ENCODE measurements at regions not wholly inside any gene's neighbourhood (a gene's known extent, or its start where the extent isn't known, plus 50 kb on each side); places are given as distances from the start of the nearest gene placed in this dataset.
A peak's percentile ranks its signal among the peaks of the same experiment; 100 is the strongest.
"Not testable (repeated sequence)": the region's sequence is repeated elsewhere in the genome, so short reads cannot be mapped to it uniquely, and the experiment has no call there.

DNA sequence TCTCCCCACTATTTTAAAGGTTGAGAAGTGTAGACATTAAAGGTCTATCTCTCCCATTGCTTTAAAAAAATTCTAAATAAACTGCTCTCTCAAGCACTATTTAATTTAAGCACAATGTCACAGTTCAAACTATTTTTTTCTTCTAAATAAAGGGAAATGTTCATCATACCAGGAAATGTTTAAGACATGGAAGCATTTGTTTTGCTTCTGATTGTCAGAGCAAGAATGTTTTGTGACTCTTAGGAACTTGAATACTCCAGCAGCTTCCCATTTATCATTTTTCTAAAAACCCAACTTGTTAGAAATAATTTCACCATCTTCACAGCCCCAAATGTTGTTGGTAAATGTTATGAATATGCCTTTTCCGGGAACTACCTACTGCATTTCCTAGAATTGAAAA lies 121.8 kb upstream of the NTF3 start:
- Histone ChIP-seq H3K27ac (ENCODE audit: low read depth in 1 of 3, low read length in 2 of 3) (no peak overlapping the region), H3K27me3 (ENCODE audit: control insufficient read depth in 3 of 3, insufficient read depth in 3 of 3, low read length in 3 of 3) (no peaks in the 10 kb centered on the region), H3K4me3 (ENCODE audit: low read depth in 1 of 3, low read length in 3 of 3) (no peak overlapping the region), H3K4me1 (ENCODE audit: control insufficient read depth in 3 of 3, insufficient read depth in 2 of 3, low read depth in 1 of 3, low read length in 2 of 3) (peaks cover 0 to 13% (median 0%) of the 10 kb centered on the region in 3 donors), H3K9me3 (ENCODE audit: control insufficient read depth in 2 of 2, insufficient read depth in 1 of 2, low read depth in 1 of 2, low read length in 1 of 2) (peaks cover 0 to 2% of the 10 kb centered on the region in 2 donors), H3K36me3 (ENCODE audit: control insufficient read depth in 3 of 3, insufficient read depth in 2 of 3, low read depth in 1 of 3, low read length in 3 of 3) (no peaks in the 10 kb centered on the region)
- 67 to 88% (median 78%) methylated on average over 1 of the region's 1 CpG for WGBS, 3 donors
- DNase-seq: no peak
- no peak for FAIRE-seq

DNA sequence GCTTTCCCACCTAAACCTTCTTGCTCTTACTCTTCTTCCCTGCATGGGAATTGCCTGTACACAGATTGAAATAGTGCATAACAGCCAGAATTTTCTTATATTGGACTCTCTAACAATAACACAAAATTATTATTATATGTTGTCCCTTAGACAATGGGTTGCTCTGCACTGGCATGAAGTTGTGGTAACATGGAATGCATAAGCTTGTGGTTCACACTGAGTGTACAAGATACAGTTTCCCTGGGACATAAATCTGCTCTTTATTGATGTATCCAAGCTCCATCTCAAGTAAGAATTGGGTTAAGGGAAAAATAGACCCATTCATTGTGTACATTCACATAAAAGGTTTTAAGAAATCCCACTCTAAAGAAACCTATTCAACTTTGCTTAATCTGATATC lies 114.4 kb upstream of the NTF3 start:
- FAIRE-seq: no peak
- Histone ChIP-seq H3K4me1 (ENCODE audit: control insufficient read depth in 3 of 3, insufficient read depth in 2 of 3, low read depth in 1 of 3, low read length in 2 of 3) (no peaks in the 10 kb centered on the region), H3K9me3 (ENCODE audit: control insufficient read depth in 2 of 2, insufficient read depth in 1 of 2, low read depth in 1 of 2, low read length in 1 of 2) (peaks cover 0 to 2% of the 10 kb centered on the region in 2 donors), H3K27ac (ENCODE audit: low read depth in 1 of 3, low read length in 2 of 3) (no peak overlapping the region), H3K36me3 (ENCODE audit: control insufficient read depth in 3 of 3, insufficient read depth in 2 of 3, low read depth in 1 of 3, low read length in 3 of 3) (no peaks in the 10 kb centered on the region), H3K27me3 (ENCODE audit: control insufficient read depth in 3 of 3, insufficient read depth in 3 of 3, low read length in 3 of 3) (no peaks in the 10 kb centered on the region), H3K4me3 (ENCODE audit: low read depth in 1 of 3, low read length in 3 of 3) (no peak overlapping the region)
- DNase-seq: no peak

DNA sequence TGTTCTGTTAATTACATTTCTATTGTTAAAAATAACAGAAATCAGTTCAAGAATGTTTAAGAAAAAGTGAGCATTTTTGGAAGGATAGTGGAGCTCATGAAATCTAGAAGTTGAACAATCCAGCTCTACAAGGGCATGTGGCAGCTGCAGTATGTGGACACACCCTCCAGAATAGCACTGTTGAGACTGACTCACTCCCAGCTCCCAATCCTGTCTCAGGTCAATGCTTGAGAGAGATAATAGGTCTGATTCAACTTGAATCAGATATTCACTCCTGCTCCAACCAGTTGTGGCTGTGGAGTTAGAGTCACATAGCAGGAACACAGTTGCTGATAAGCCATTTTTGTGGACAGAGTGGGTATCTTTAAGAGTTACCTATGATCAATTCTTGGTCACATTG lies 113.0 kb upstream of the NTF3 start:
- FAIRE-seq: no peak

DNA sequence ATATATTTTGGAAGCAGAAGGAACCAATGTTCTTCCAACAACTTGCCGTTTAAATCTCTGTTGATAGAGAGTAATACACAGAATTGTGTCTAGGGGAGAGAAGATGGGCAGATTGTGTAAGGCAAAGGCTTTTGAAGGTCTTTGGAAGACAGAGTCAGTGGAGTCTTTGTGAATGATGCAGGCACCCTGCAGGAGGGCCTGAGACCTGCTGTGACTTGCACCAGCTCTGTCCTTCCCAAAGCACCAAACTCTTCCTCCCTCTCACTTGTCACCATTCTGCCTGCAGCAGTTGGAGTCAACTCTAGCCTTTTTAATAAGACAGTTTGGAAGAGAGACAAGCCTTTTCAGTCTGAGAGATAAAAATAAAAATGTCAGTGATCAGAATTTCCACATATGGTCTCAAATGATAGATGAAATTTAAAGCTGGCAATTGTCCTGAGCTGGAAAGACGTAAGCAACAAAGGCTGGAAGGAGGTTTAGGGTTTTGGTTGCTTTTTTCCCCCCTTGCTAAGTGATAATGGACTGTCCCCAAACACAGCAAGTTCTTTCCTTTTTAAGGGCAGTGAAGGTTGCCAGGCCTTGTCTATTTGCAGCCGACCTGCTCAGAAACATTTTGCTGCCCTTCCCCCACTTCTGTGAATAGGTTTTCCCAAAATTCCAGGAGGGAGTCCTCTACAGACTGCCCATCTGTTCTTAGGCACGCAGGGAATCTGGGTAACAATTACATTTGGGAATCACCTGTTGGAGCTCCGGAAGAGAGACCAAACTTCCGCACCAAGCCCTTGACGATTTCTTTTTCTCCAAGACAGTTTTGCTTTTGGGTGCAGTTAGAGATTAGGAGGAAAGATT lies 103.0 kb upstream of the NTF3 start:
- Histone ChIP-seq H3K9me3 (ENCODE audit: control insufficient read depth in 2 of 2, insufficient read depth in 1 of 2, low read depth in 1 of 2, low read length in 1 of 2) (no peaks in the 10 kb centered on the region), H3K27ac (ENCODE audit: low read depth in 1 of 3, low read length in 2 of 3) (no peak overlapping the region), H3K4me3 (ENCODE audit: low read depth in 1 of 3, low read length in 3 of 3) (no peak overlapping the region), H3K27me3 (ENCODE audit: control insufficient read depth in 3 of 3, insufficient read depth in 3 of 3, low read length in 3 of 3) (no peaks in the 10 kb centered on the region), H3K4me1 (ENCODE audit: control insufficient read depth in 3 of 3, insufficient read depth in 2 of 3, low read depth in 1 of 3, low read length in 2 of 3) (no peaks in the 10 kb centered on the region), H3K36me3 (ENCODE audit: control insufficient read depth in 3 of 3, insufficient read depth in 2 of 3, low read depth in 1 of 3, low read length in 3 of 3) (no peaks in the 10 kb centered on the region)
- WGBS, 3 donors: 73 to 79% (median 76%) methylated on average over 7 of the region's 7 CpGs
- FAIRE-seq (no peak), DNase-seq (no peak)

More for the DNA sequence above, 113.0 kb upstream of the NTF3 start:
- no peaks in the 10 kb centered on the region for H3K27me3 ChIP-seq (ENCODE audit: control insufficient read depth in 3 of 3, insufficient read depth in 3 of 3, low read length in 3 of 3)
- H3K9me3 ChIP-seq (ENCODE audit: control insufficient read depth in 2 of 2, insufficient read depth in 1 of 2, low read depth in 1 of 2, low read length in 1 of 2): peaks cover 0 to 2% of the 10 kb centered on the region in 2 donors
- H3K36me3 ChIP-seq (ENCODE audit: control insufficient read depth in 3 of 3, insufficient read depth in 2 of 3, low read depth in 1 of 3, low read length in 3 of 3): no peaks in the 10 kb centered on the region
- H3K4me1 ChIP-seq (ENCODE audit: control insufficient read depth in 3 of 3, insufficient read depth in 2 of 3, low read depth in 1 of 3, low read length in 2 of 3): no peaks in the 10 kb centered on the region
- H3K27ac ChIP-seq (ENCODE audit: low read depth in 1 of 3, low read length in 2 of 3): peak overlapping the region in 1 of 3 donors; percentile 13
- H3K4me3 ChIP-seq (ENCODE audit: low read depth in 1 of 3, low read length in 3 of 3): no peak overlapping the region
- peak; percentile 77 to 86 for DNase-seq

DNA sequence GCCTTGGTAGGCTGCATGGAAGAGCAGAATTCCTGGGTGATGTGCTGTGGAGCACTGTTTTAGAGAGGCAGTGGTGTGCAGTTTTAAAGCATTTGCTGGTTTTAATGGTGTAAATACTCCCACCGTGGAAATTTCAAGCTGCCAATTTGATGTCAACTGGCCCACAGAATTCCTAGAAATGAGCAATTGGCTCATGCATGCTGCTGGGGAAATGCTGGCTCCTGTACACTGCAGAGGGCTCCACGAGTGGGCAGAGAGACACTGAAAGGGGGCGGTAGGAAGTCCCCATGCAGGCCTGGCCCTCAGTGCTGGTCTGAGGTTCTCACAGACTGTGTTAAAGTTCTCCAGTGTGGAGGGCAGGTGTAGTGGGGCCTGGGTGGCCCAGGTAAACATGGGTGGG lies 99.4 kb upstream of the NTF3 start:
- H3K9me3 ChIP-seq (ENCODE audit: control insufficient read depth in 2 of 2, insufficient read depth in 1 of 2, low read depth in 1 of 2, low read length in 1 of 2): no peaks in the 10 kb centered on the region
- no peaks in the 10 kb centered on the region for H3K27me3 ChIP-seq (ENCODE audit: control insufficient read depth in 3 of 3, insufficient read depth in 3 of 3, low read length in 3 of 3)
- no peak overlapping the region for H3K4me3 ChIP-seq (ENCODE audit: low read depth in 1 of 3, low read length in 3 of 3)
- FAIRE-seq (no peak), DNase-seq (no peak)
- no peak overlapping the region for H3K27ac ChIP-seq (ENCODE audit: low read depth in 1 of 3, low read length in 2 of 3)
- 75 to 82% (median 77%) methylated on average over 3 of the region's 3 CpGs for WGBS, 3 donors
- no peaks in the 10 kb centered on the region for H3K36me3 ChIP-seq (ENCODE audit: control insufficient read depth in 3 of 3, insufficient read depth in 2 of 3, low read depth in 1 of 3, low read length in 3 of 3)
- H3K4me1 ChIP-seq (ENCODE audit: control insufficient read depth in 3 of 3, insufficient read depth in 2 of 3, low read depth in 1 of 3, low read length in 2 of 3): no peaks in the 10 kb centered on the region

DNA sequence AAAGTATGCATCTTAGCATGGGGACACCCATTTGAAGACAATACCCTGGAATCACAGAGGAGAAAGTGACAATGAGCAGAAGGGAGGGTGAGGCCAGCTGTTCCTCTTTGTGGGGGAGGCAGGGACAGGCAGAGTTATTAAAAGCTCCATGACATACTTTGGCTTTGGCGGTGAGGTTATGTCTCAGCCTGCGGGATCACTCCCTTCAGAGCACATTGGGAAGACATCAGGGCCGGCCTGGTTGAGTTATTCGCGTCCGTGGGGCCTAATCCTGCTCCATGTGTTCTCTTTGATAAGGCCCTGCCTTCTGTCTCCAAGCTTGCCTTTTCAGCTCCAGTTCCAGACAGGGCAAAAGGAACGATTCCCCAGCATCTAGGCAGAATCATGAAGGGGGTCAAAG lies 98.8 kb upstream of the NTF3 start:
- Histone ChIP-seq H3K27ac (ENCODE audit: low read depth in 1 of 3, low read length in 2 of 3) (no peak overlapping the region), H3K27me3 (ENCODE audit: control insufficient read depth in 3 of 3, insufficient read depth in 3 of 3, low read length in 3 of 3) (no peaks in the 10 kb centered on the region), H3K9me3 (ENCODE audit: control insufficient read depth in 2 of 2, insufficient read depth in 1 of 2, low read depth in 1 of 2, low read length in 1 of 2) (no peaks in the 10 kb centered on the region), H3K36me3 (ENCODE audit: control insufficient read depth in 3 of 3, insufficient read depth in 2 of 3, low read depth in 1 of 3, low read length in 3 of 3) (no peaks in the 10 kb centered on the region), H3K4me3 (ENCODE audit: low read depth in 1 of 3, low read length in 3 of 3) (no peak overlapping the region), H3K4me1 (ENCODE audit: control insufficient read depth in 3 of 3, insufficient read depth in 2 of 3, low read depth in 1 of 3, low read length in 2 of 3) (no peaks in the 10 kb centered on the region)
- FAIRE-seq (no peak), DNase-seq (no peak)
- 81 to 96% (median 91%) methylated on average over 7 of the region's 7 CpGs for whole genome bisulfite sequencing, 3 donors

DNA sequence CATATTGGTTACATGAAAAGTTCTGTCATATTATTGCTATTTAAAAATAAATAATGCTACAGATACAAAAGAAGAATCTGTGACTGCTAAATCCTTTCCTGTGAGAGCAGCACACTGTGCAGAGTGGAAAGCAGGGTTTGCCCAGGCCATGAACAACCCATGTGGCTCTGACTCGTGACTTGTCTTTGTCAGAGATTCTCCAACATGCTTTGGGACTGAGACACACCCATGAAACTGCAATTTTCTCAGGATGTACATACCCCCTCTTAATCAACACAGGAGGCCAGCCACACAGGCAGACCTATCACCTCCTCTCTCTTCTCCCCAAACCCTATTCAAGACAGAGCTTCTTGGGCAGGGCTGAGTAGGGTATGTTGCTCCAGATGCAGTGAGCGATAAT lies 96.8 kb upstream of the NTF3 start:
- DNase-seq: no peak
- WGBS, 3 donors: 72 to 86% (median 74%) methylated on average over 2 of the region's 2 CpGs
- no peak overlapping the region for H3K4me3 ChIP-seq (ENCODE audit: low read depth in 1 of 3, low read length in 3 of 3)
- no peaks in the 10 kb centered on the region for H3K9me3 ChIP-seq (ENCODE audit: control insufficient read depth in 2 of 2, insufficient read depth in 1 of 2, low read depth in 1 of 2, low read length in 1 of 2)
- H3K4me1 ChIP-seq (ENCODE audit: control insufficient read depth in 3 of 3, insufficient read depth in 2 of 3, low read depth in 1 of 3, low read length in 2 of 3): no peaks in the 10 kb centered on the region
- no peaks in the 10 kb centered on the region for H3K27me3 ChIP-seq (ENCODE audit: control insufficient read depth in 3 of 3, insufficient read depth in 3 of 3, low read length in 3 of 3)
- no peaks in the 10 kb centered on the region for H3K36me3 ChIP-seq (ENCODE audit: control insufficient read depth in 3 of 3, insufficient read depth in 2 of 3, low read depth in 1 of 3, low read length in 3 of 3)
- FAIRE-seq: no peak
- no peak overlapping the region for H3K27ac ChIP-seq (ENCODE audit: low read depth in 1 of 3, low read length in 2 of 3)

DNA sequence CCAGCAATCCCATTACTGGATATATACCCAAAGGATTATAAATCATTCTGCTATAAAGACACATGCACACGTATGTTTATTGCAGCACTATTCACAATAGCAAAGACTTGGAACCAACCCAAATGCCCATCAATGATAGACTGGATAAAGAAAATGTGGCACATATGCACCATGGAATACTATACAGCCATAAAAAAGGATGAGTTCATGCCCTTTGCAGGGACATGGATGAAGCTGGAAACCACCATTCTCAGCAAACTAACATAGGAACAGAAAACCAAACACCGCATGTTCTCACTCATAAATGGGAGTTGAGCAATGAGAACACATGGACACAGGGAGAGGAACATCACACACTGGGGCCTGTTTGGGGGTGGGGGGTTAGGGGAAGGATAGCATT lies 90.8 kb upstream of the NTF3 start:
- not testable (repeated sequence) for H3K9me3 ChIP-seq (ENCODE audit: control insufficient read depth in 2 of 2, insufficient read depth in 1 of 2, low read depth in 1 of 2, low read length in 1 of 2); H3K27me3 ChIP-seq (ENCODE audit: control insufficient read depth in 3 of 3, insufficient read depth in 3 of 3, low read length in 3 of 3); H3K36me3 ChIP-seq (ENCODE audit: control insufficient read depth in 3 of 3, insufficient read depth in 2 of 3, low read depth in 1 of 3, low read length in 3 of 3); H3K4me3 ChIP-seq (ENCODE audit: low read depth in 1 of 3, low read length in 3 of 3); H3K4me1 ChIP-seq (ENCODE audit: control insufficient read depth in 3 of 3, insufficient read depth in 2 of 3, low read depth in 1 of 3, low read length in 2 of 3); DNase-seq; H3K27ac ChIP-seq (ENCODE audit: low read depth in 1 of 3, low read length in 2 of 3); FAIRE-seq
- 47 to 80% (median 60%) methylated on average over 2 of the region's 2 CpGs for WGBS, 3 donors

DNA sequence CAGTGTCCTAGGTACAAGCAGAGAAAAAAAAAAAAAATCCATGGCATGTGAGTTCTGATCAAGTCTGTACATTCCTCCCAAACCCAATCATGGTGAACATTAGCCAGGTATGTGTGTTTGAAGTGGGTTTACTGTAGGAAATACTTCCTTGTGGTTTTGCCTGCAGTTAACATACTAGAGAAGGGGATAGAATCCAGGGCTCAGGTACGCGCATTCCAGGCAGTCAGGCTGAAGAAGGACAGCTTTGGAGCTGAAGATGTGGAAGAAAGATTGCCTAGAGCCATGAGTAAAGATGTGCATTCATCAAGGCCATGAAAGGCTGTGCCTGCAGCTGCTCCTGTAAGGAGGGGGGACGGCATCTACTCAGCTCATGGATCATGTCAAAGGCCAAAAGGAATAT lies 88.2 kb upstream of the NTF3 start:
- no peaks in the 10 kb centered on the region for H3K9me3 ChIP-seq (ENCODE audit: control insufficient read depth in 2 of 2, insufficient read depth in 1 of 2, low read depth in 1 of 2, low read length in 1 of 2)
- WGBS, 3 donors: 60 to 75% (median 68%) methylated on average over 3 of the region's 3 CpGs
- no peaks in the 10 kb centered on the region for H3K4me1 ChIP-seq (ENCODE audit: control insufficient read depth in 3 of 3, insufficient read depth in 2 of 3, low read depth in 1 of 3, low read length in 2 of 3)
- DNase-seq: peak in 1 of 2 donors; percentile 1
- no peak for FAIRE-seq
- H3K36me3 ChIP-seq (ENCODE audit: control insufficient read depth in 3 of 3, insufficient read depth in 2 of 3, low read depth in 1 of 3, low read length in 3 of 3): no peaks in the 10 kb centered on the region
- H3K4me3 ChIP-seq (ENCODE audit: low read depth in 1 of 3, low read length in 3 of 3): no peak overlapping the region
- H3K27ac ChIP-seq (ENCODE audit: low read depth in 1 of 3, low read length in 2 of 3): no peak overlapping the region
- H3K27me3 ChIP-seq (ENCODE audit: control insufficient read depth in 3 of 3, insufficient read depth in 3 of 3, low read length in 3 of 3): no peaks in the 10 kb centered on the region
